ENCODE measurements at regions not wholly inside any gene's neighbourhood (a gene's known extent, or its start where the extent isn't known, plus 50 kb on each side); places are given as distances from the start of the nearest gene placed in this dataset.

DNA sequence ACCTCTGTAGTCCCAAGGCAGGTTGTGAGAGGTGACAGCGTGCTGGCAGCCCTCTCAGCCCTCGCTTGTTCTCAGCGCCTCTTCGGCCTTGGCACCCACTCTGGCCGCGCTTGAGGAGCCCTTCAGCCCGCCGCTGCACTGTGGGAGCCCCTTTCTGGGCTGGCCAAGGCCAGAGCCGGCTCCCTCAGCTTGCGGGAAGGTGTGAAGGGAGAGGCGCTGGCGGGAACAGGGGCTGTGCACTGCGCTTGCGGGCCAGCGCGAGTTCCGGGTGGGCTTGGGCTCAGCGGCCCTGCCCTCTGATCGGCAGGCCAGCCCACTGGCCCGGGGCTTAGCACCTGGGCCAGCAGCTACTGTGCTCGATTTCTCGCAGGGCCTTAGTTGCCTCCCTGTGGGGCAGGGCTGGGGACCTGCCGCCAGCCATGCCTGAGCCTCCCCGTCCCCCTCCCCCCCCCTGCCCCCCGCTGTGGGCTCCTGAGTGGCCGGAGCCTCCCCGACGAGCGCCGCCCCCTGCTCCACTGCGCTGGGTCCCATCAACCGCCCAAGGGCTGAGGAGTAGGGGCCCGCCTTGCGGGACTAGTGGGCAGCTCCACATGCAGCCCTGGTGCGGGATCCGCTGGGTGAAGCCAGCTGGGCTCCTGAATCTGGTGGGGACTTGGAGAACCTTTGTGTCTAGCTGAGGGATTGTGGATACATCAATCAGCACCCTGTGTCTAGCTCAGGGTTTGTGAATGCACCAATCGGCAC is 347.6 kb downstream of the KLHL13 start (continued):
- TF ChIP-seq, protein P1, sequence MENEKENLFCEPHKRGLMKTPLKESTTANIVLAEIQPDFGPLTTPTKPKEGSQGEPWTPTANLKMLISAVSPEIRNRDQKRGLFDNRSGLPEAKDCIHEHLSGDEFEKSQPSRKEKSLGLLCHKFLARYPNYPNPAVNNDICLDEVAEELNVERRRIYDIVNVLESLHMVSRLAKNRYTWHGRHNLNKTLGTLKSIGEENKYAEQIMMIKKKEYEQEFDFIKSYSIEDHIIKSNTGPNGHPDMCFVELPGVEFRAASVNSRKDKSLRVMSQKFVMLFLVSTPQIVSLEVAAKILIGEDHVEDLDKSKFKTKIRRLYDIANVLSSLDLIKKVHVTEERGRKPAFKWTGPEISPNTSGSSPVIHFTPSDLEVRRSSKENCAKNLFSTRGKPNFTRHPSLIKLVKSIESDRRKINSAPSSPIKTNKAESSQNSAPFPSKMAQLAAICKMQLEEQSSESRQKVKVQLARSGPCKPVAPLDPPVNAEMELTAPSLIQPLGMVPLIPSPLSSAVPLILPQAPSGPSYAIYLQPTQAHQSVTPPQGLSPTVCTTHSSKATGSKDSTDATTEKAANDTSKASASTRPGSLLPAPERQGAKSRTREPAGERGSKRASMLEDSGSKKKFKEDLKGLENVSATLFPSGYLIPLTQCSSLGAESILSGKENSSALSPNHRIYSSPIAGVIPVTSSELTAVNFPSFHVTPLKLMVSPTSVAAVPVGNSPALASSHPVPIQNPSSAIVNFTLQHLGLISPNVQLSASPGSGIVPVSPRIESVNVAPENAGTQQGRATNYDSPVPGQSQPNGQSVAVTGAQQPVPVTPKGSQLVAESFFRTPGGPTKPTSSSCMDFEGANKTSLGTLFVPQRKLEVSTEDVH (IDR thresholded peaks at IDR 0.05; ENCODE audit: low read depth, partially characterized antibody), result no peak
- no peak for TF ChIP-seq GTF2E2 (tag; IDR thresholded peaks at IDR 0.05)
- TF ChIP-seq, protein P2, sequence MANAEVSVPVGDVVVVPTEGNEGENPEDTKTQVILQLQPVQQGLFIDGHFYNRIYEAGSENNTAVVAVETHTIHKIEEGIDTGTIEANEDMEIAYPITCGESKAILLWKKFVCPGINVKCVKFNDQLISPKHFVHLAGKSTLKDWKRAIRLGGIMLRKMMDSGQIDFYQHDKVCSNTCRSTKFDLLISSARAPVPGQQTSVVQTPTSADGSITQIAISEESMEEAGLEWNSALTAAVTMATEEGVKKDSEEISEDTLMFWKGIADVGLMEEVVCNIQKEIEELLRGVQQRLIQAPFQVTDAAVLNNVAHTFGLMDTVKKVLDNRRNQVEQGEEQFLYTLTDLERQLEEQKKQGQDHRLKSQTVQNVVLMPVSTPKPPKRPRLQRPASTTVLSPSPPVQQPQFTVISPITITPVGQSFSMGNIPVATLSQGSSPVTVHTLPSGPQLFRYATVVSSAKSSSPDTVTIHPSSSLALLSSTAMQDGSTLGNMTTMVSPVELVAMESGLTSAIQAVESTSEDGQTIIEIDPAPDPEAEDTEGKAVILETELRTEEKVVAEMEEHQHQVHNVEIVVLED (CRISPR knock-in tag; IDR thresholded peaks at IDR 0.05), result no peak
- no peak for TF ChIP-seq ELF2 (CRISPR knock-in tag; IDR thresholded peaks at IDR 0.05)
- TF ChIP-seq ZNF561 (CRISPR knock-in tag; conservative IDR thresholded peaks at IDR 0.05), result no peak
- TF ChIP-seq ZNF436 (CRISPR knock-in tag; IDR thresholded peaks at IDR 0.05), result no peak
- TF ChIP-seq HSF4 (CRISPR knock-in tag; IDR thresholded peaks at IDR 0.05; ENCODE audit: borderline replicate concordance), result no peak
- TF ChIP-seq SLC30A9 (CRISPR knock-in tag; IDR thresholded peaks at IDR 0.05), result no peak
- TF ChIP-seq ZNF143 (CRISPR knock-in tag; IDR thresholded peaks at IDR 0.05), result no peak
- TF ChIP-seq ZNF408 (CRISPR knock-in tag; IDR thresholded peaks at IDR 0.05; ENCODE audit: low read depth), result no peak
- no peak for TF ChIP-seq HIVEP1 (CRISPR knock-in tag; IDR thresholded peaks at IDR 0.05)
- TF ChIP-seq HDAC2 (IDR thresholded peaks at IDR 0.05), result no peak
